ENCODE measurements at regions not wholly inside any gene's neighbourhood (a gene's known extent, or its start where the extent isn't known, plus 50 kb on each side); places are given as distances from the start of the nearest gene placed in this dataset.
"Not testable (repeated sequence)": the region's sequence is repeated elsewhere in the genome, so short reads cannot be mapped to it uniquely, and the experiment has no call there.

DNA sequence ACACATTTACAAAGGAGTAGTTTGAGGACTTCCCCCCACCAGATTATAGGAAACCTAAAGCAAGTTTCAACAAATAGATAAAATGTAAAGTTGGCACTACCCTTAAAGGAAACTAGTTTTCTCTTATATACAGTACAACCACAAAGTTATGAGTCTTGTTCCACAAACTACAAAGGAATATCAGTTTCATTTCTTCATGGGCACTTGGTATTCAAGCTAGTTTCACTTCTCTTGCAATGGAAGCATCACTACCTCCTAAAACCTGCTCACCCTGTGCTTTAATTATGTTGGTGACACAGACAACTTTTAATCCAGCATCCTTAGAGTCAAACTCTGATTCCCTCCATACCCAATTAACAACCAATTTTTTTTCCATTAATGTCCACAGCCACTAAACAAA lies 707.0 kb downstream of the ROBO2 start:
- Mint-ChIP-seq H3K36me3 (ENCODE audit: insufficient read depth in 1 of 3, low read depth in 3 of 3) (no peaks in the 10 kb centered on the region), H3K4me1 (no peaks in the 10 kb centered on the region), H3K9me3 (no peaks in the 10 kb centered on the region), H3K27ac (no peak overlapping the region), H3K27me3 (ENCODE audit: low read depth) (no peaks in the 10 kb centered on the region), H3K4me3 (no peak overlapping the region)
- no peaks in the 10 kb centered on the region for H3K4me1 ChIP-seq (ENCODE audit: insufficient read depth, low read length)
- no peaks in the 10 kb centered on the region for H3K79me1 ChIP-seq (ENCODE audit: insufficient read depth, low read depth, low read length, poor library complexity, severe bottlenecking)
- H4K20me1 ChIP-seq (ENCODE audit: control insufficient read depth, insufficient read depth, insufficient read length) = no peaks in the 10 kb centered on the region
- no peak overlapping the region for H2AK5ac ChIP-seq (ENCODE audit: insufficient read length, low read length)
- no peak overlapping the region for H3K27ac ChIP-seq (ENCODE audit: insufficient read length, low read depth, low read length)
- no peak overlapping the region for H3K4ac ChIP-seq (ENCODE audit: low read depth, low read length)
- no peak overlapping the region for H3K4me2 ChIP-seq (ENCODE audit: insufficient read depth, insufficient read length, low read length)
- H4K5ac ChIP-seq (ENCODE audit: insufficient read length, low read depth, low read length) = no peak overlapping the region
- no peak overlapping the region for H3K9ac ChIP-seq (ENCODE audit: extremely low read depth, insufficient read length, low read length)
- no peak overlapping the region for H3K23ac ChIP-seq (ENCODE audit: insufficient read length, low read depth, low read length)
- H2BK120ac ChIP-seq (ENCODE audit: low read depth, low read length, poor library complexity, severe bottlenecking) = no peak overlapping the region
- TF ChIP-seq, protein P1, sequence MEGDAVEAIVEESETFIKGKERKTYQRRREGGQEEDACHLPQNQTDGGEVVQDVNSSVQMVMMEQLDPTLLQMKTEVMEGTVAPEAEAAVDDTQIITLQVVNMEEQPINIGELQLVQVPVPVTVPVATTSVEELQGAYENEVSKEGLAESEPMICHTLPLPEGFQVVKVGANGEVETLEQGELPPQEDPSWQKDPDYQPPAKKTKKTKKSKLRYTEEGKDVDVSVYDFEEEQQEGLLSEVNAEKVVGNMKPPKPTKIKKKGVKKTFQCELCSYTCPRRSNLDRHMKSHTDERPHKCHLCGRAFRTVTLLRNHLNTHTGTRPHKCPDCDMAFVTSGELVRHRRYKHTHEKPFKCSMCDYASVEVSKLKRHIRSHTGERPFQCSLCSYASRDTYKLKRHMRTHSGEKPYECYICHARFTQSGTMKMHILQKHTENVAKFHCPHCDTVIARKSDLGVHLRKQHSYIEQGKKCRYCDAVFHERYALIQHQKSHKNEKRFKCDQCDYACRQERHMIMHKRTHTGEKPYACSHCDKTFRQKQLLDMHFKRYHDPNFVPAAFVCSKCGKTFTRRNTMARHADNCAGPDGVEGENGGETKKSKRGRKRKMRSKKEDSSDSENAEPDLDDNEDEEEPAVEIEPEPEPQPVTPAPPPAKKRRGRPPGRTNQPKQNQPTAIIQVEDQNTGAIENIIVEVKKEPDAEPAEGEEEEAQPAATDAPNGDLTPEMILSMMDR (conservative IDR thresholded peaks at IDR 0.05) = no peak
- H3K14ac ChIP-seq (ENCODE audit: insufficient read depth, low read length) = no peak overlapping the region
- no peak overlapping the region for H2BK12ac ChIP-seq (ENCODE audit: insufficient read length, low read depth, low read length)
- no peak for DNase-seq
- H3K9me3 ChIP-seq (ENCODE audit: control insufficient read depth, low read depth, low read length) = no peaks in the 10 kb centered on the region
- no peak overlapping the region for H4K91ac ChIP-seq (ENCODE audit: insufficient read length, low read depth, low read length)
- H2BK15ac ChIP-seq (ENCODE audit: low read depth, low read length) = no peak overlapping the region
- H3K18ac ChIP-seq (ENCODE audit: insufficient read length, low read depth, low read length) = no peak overlapping the region
- no peak overlapping the region for H2AFZ ChIP-seq (ENCODE audit: low read length)
- no peak overlapping the region for H3T11ph ChIP-seq (ENCODE audit: low read length)
- H3K79me2 ChIP-seq (ENCODE audit: insufficient read depth, low read length) = no peaks in the 10 kb centered on the region
- no peaks in the 10 kb centered on the region for H3K23me2 ChIP-seq (ENCODE audit: insufficient read length, low read depth, low read length, poor library complexity, severe bottlenecking)
- H4K8ac ChIP-seq (replicated peaks; ENCODE audit: insufficient read length, low read depth, low read length) = no peak overlapping the region
- no peak overlapping the region for H2BK5ac ChIP-seq (ENCODE audit: insufficient read length, low read length)
- H3K56ac ChIP-seq (ENCODE audit: insufficient read length, low read depth, low read length) = no peak overlapping the region
- H2BK20ac ChIP-seq (ENCODE audit: low read depth, low read length, poor library complexity, severe bottlenecking) = no peak overlapping the region
- H3K27me3 ChIP-seq (ENCODE audit: insufficient read depth, low read length) = no peaks in the 10 kb centered on the region

DNA sequence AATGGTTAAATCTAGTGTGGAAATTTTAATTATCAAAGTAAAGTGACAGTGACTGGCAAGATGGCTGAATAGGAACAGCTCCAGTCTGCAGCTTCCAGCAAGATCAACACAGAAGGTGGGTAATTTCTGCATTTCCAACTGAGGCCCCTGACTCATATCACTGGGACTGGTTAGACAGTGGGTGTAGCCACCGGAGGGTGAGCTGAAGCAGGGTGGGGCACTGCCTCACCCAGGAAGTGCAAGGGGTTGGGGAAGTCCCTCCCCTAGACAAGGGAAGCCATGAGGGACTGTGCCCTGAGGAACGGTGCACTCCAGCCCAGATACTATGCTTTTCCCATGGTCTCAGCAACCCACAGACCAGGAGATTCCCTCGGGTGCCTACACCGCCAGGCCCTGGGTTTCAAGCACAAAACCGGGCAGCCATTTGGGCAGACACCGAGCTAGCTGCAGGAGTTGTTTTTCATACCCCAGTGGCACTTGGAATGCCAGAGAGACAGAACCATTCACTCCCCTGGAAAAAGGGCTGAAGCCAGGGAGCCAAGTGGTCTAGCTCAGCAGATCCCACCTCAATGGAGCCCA lies 716.6 kb downstream of the ROBO2 start:
- H3K36me3 Mint-ChIP-seq (ENCODE audit: insufficient read depth in 1 of 3, low read depth in 3 of 3) = peaks cover 17 to 40% (median 18%) of the 10 kb centered on the region in 3 experiments
- DNase-seq; H3K18ac ChIP-seq (ENCODE audit: insufficient read length, low read depth, low read length); H3K4me1 ChIP-seq (ENCODE audit: insufficient read depth, low read length); H3K4me3 Mint-ChIP-seq; H2BK20ac ChIP-seq (ENCODE audit: low read depth, low read length, poor library complexity, severe bottlenecking); H3K27me3 Mint-ChIP-seq (ENCODE audit: low read depth); H4K8ac ChIP-seq (replicated peaks; ENCODE audit: insufficient read length, low read depth, low read length); H3K79me2 ChIP-seq (ENCODE audit: insufficient read depth, low read length); H4K20me1 ChIP-seq (ENCODE audit: control insufficient read depth, insufficient read depth, insufficient read length); H3K27me3 ChIP-seq (ENCODE audit: insufficient read depth, low read length); H2AFZ ChIP-seq (ENCODE audit: low read length); H3K14ac ChIP-seq (ENCODE audit: insufficient read depth, low read length); H2BK15ac ChIP-seq (ENCODE audit: low read depth, low read length); H3K79me1 ChIP-seq (ENCODE audit: insufficient read depth, low read depth, low read length, poor library complexity, severe bottlenecking); H3K4me1 Mint-ChIP-seq; H4K5ac ChIP-seq (ENCODE audit: insufficient read length, low read depth, low read length); H3K9me3 ChIP-seq (ENCODE audit: control insufficient read depth, low read depth, low read length); H2BK120ac ChIP-seq (ENCODE audit: low read depth, low read length, poor library complexity, severe bottlenecking); H3T11ph ChIP-seq (ENCODE audit: low read length); H3K4ac ChIP-seq (ENCODE audit: low read depth, low read length); H3K9ac ChIP-seq (ENCODE audit: extremely low read depth, insufficient read length, low read length); H3K27ac Mint-ChIP-seq; H3K23me2 ChIP-seq (ENCODE audit: insufficient read length, low read depth, low read length, poor library complexity, severe bottlenecking); H3K27ac ChIP-seq (ENCODE audit: insufficient read length, low read depth, low read length); H3K56ac ChIP-seq (ENCODE audit: insufficient read length, low read depth, low read length); H4K91ac ChIP-seq (ENCODE audit: insufficient read length, low read depth, low read length); H3K23ac ChIP-seq (ENCODE audit: insufficient read length, low read depth, low read length); H2BK5ac ChIP-seq (ENCODE audit: insufficient read length, low read length); H3K4me2 ChIP-seq (ENCODE audit: insufficient read depth, insufficient read length, low read length); H2BK12ac ChIP-seq (ENCODE audit: insufficient read length, low read depth, low read length); H2AK5ac ChIP-seq (ENCODE audit: insufficient read length, low read length): not testable (repeated sequence)
- peaks cover 21 to 35% of the 10 kb centered on the region in 2 experiments for H3K9me3 Mint-ChIP-seq
- no CpG with 5 or more reads among the region's 6 CpGs for WGBS (ENCODE audit: extremely low coverage, insufficient read length, low lambda C conversion rate)
